PC-3 (cell line): ENCODE measurements at regions not wholly inside any gene's neighbourhood (a gene's known extent, or its start where the extent isn't known, plus 50 kb on each side); places are given as distances from the start of the nearest gene placed in this dataset.

Source experiments
- ATAC-seq: fragments of 200-7000 bp; cut with Tn5 transposase; 2 replicates; pipeline ENCODE4 v1.9.1; 2020; ENCODE audit warnings: mild to moderate bottlenecking, moderate library complexity
- BruUV-seq: library from RNA; stranded (reverse); fragments of 400-500 nt; replicated peaks from 2 replicates; lab custom pipeline; 2021; lab: Mats Ljungman, UMichigan
- CTCF ChIA-PET: fragments of 300-600 bp; sonication (Branson Sonifier 250); formaldehyde crosslinking; loops from one replicate; lab custom pipeline; 2022; ENCODE audit warnings: antibody characterized with exemption; lab: Charles Lee
- POLR2A ChIA-PET: fragments of 300-600 bp; sonication (Branson Sonifier 250); formaldehyde crosslinking; loops from one replicate; lab custom pipeline; 2022; ENCODE audit warnings: antibody characterized with exemption; ENCODE audit not compliant: unreplicated experiment; lab: Charles Lee
- DNase-seq: peaks from one replicate; pipeline ENCODE4 v3.0.0-alpha.2; 2015
- H2AFZ ChIP-seq: fragments of 300-600 bp; sonication (generic); 2 replicates; pipeline ENCODE4 v1.6.0; 2016; ENCODE audit warnings: antibody characterized with exemption, low read length
- H3F3A ChIP-seq: fragments of 300-600 bp; sonication (generic); one replicate; pipeline ENCODE4 v1.6.0; 2017; ENCODE audit warnings: antibody characterized with exemption, low read length, control low read depth, mild to moderate bottlenecking; ENCODE audit not compliant: unreplicated experiment
- H3K27ac ChIP-seq: fragments of 300-600 bp; sonication (generic); 2 replicates; pipeline ENCODE4 v1.5.1; 2016; ENCODE audit warnings: mild to moderate bottlenecking, low read length
- H3K27me3 ChIP-seq: fragments of 300-600 bp; sonication (generic); 2 replicates; pipeline ENCODE4 v1.6.1; 2016; ENCODE audit warnings: low read length, mixed read lengths
- H3K36me3 ChIP-seq: fragments of 300-600 bp; sonication (generic); 2 replicates; pipeline ENCODE4 v1.6.1; 2016; ENCODE audit warnings: low read depth, mixed run types, low read length, mixed read lengths
- H3K4me1 ChIP-seq: fragments of 300-600 bp; sonication (generic); 2 replicates; pipeline ENCODE4 v1.5.1; 2016; ENCODE audit warnings: low read length; ENCODE audit not compliant: insufficient read depth
- H3K4me2 ChIP-seq: fragments of 300-600 bp; sonication (generic); 2 replicates; pipeline ENCODE4 v1.6.0; 2016; ENCODE audit warnings: low read length
- H3K4me3 ChIP-seq: fragments of 300-600 bp; sonication (generic); 2 replicates; pipeline ENCODE4 v1.5.1; 2016; ENCODE audit warnings: mild to moderate bottlenecking, low read length, mixed read lengths
- H3K79me2 ChIP-seq: fragments of 300-600 bp; sonication (generic); 2 replicates; pipeline ENCODE4 v1.6.1; 2017; ENCODE audit warnings: low read length, mixed read lengths
- H3K9ac ChIP-seq: fragments of 300-600 bp; sonication (generic); 2 replicates; pipeline ENCODE4 v1.6.0; 2016; ENCODE audit warnings: mild to moderate bottlenecking, low read length
- H3K9me2 ChIP-seq: fragments of 300-600 bp; sonication (generic); replicated peaks from 2 replicates; pipeline ENCODE4 v1.6.1; 2016; ENCODE audit warnings: mixed run types, low read length, mixed read lengths
- H3K9me3 ChIP-seq: fragments of 300-600 bp; sonication (generic); 2 replicates; pipeline ENCODE4 v1.6.1; 2016; ENCODE audit warnings: low read length, mixed read lengths
- H4K20me1 ChIP-seq: fragments of 300-600 bp; sonication (generic); 2 replicates; pipeline ENCODE4 v1.6.1; 2016; ENCODE audit warnings: low read length, mixed read lengths
- EZH2 ChIP-seq: fragments of 300-600 bp; sonication (generic); IDR thresholded peaks from one replicate; pipeline ENCODE4 v1.6.1; 2017; ENCODE audit warnings: antibody characterized with exemption, mild to moderate bottlenecking, low read length; ENCODE audit not compliant: unreplicated experiment
- EZH2phosphoT487 ChIP-seq: fragments of 300-600 bp; sonication (generic); IDR thresholded peaks from 2 replicates; pipeline ENCODE4 v1.6.1; 2018; ENCODE audit warnings: mild to moderate bottlenecking, antibody characterized with exemption, low read length, borderline replicate concordance
- intact Hi-C: fragments of 100-400 bp; cut with micrococcal nuclease; formaldehyde crosslinking; loops from 2 replicates; pipeline ENCODE4 v1.9.0; 2023
- TF ChIP-seq, protein P1 (sequence below): fragments of 300-600 bp; sonication (generic); conservative IDR thresholded peaks from 2 replicates; pipeline ENCODE4 v1.5.1; 2017; ENCODE audit warnings: antibody characterized with exemption, low read depth, mild to moderate bottlenecking, low read length

DNA sequence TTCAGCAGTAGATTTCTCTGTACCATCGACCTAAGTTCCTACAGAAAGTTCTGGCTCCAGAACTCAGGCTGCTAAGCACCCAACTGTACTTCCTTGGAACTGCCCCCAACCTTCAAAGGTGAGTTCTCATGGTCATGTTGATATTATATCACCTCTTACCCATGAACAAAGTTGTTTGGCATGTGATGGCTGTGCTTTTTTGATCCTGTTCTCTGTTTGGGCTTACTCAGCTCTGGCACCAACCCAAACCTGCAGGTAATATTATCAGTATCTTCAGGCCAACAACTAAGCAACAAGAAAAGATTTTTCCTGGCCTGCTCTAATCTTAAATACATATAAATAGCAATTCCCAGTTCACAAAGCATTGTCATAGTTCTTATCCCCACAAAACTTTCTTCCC is 318.7 kb upstream of the LMCD1 start:
- DNase-seq: peak; percentile 4
- no peaks in the 10 kb centered on the region for H3K79me2 ChIP-seq
- H3K36me3 ChIP-seq: no peaks in the 10 kb centered on the region
- ChIA-PET POLR2A (no interaction called here), CTCF (no interaction called here)
- H3F3A ChIP-seq: no peaks in the 10 kb centered on the region
- no peak overlapping the region for H3K4me3 ChIP-seq
- no peaks in the 10 kb centered on the region for H4K20me1 ChIP-seq
- no peak overlapping the region for H3K4me2 ChIP-seq
- H3K27ac ChIP-seq: no peak overlapping the region
- ATAC-seq: no peak
- H3K9me3 ChIP-seq: no peaks in the 10 kb centered on the region
- TF ChIP-seq EZH2 (no peak), EZH2phosphoT487 (no peak)
- TF ChIP-seq, protein P1, sequence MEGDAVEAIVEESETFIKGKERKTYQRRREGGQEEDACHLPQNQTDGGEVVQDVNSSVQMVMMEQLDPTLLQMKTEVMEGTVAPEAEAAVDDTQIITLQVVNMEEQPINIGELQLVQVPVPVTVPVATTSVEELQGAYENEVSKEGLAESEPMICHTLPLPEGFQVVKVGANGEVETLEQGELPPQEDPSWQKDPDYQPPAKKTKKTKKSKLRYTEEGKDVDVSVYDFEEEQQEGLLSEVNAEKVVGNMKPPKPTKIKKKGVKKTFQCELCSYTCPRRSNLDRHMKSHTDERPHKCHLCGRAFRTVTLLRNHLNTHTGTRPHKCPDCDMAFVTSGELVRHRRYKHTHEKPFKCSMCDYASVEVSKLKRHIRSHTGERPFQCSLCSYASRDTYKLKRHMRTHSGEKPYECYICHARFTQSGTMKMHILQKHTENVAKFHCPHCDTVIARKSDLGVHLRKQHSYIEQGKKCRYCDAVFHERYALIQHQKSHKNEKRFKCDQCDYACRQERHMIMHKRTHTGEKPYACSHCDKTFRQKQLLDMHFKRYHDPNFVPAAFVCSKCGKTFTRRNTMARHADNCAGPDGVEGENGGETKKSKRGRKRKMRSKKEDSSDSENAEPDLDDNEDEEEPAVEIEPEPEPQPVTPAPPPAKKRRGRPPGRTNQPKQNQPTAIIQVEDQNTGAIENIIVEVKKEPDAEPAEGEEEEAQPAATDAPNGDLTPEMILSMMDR: no peak
- H3K27me3 ChIP-seq: no peaks in the 10 kb centered on the region
- no peaks in the 10 kb centered on the region for H3K4me1 ChIP-seq
- intact Hi-C loops: no loop called here
- no peak overlapping the region for H2AFZ ChIP-seq
- no TSS peak for BruUV-seq
- H3K9ac ChIP-seq: no peak overlapping the region
- H3K9me2 ChIP-seq: no peaks in the 10 kb centered on the region

- ATAC-seq (no peak), DNase-seq (no peak)
- H3K27me3 ChIP-seq: no peaks in the 10 kb centered on the region
- no peak overlapping the region for H2AFZ ChIP-seq
- TF ChIP-seq, protein P1: no peak
- TF ChIP-seq EZH2phosphoT487: no peak
- no peak for TF ChIP-seq EZH2
- H4K20me1 ChIP-seq: no peaks in the 10 kb centered on the region
- no TSS peak for BruUV-seq
- H3K4me3 ChIP-seq: no peak overlapping the region
- POLR2A ChIA-PET: no interaction called here
- intact Hi-C loops: no loop called here
- CTCF ChIA-PET: no interaction called here
- H3K79me2 ChIP-seq: no peaks in the 10 kb centered on the region
- H3K9me2 ChIP-seq: no peaks in the 10 kb centered on the region
- H3K9me3 ChIP-seq: no peaks in the 10 kb centered on the region
- no peaks in the 10 kb centered on the region for H3K36me3 ChIP-seq
- H3F3A ChIP-seq: no peaks in the 10 kb centered on the region
- H3K4me1 ChIP-seq: no peaks in the 10 kb centered on the region
- H3K9ac ChIP-seq: no peak overlapping the region
- H3K4me2 ChIP-seq: no peak overlapping the region
- H3K27ac ChIP-seq: no peak overlapping the region
These were observed 318.0 kb upstream of the LMCD1 start for GRCh38 chr3:8183627-8184026.

- DNase-seq (no peak), ATAC-seq (no peak)
- ChIA-PET POLR2A (no interaction called here), CTCF (no interaction called here)
- Histone ChIP-seq H3K4me3 (no peak overlapping the region), H3F3A (no peaks in the 10 kb centered on the region), H3K4me2 (no peak overlapping the region), H3K36me3 (no peaks in the 10 kb centered on the region), H3K27me3 (no peaks in the 10 kb centered on the region), H3K9me3 (no peaks in the 10 kb centered on the region), H3K27ac (no peak overlapping the region), H4K20me1 (no peaks in the 10 kb centered on the region), H3K4me1 (no peaks in the 10 kb centered on the region), H2AFZ (no peak overlapping the region), H3K9ac (no peak overlapping the region), H3K9me2 (no peaks in the 10 kb centered on the region), H3K79me2 (no peaks in the 10 kb centered on the region)
- intact Hi-C loops: no loop called here
- TF ChIP-seq EZH2: no peak
- TF ChIP-seq, protein P1: no peak
- no peak for TF ChIP-seq EZH2phosphoT487
- BruUV-seq: no TSS peak
These were observed 315.4 kb upstream of the LMCD1 start for GRCh38 chr3:8186213-8186612.
